OCI-LY7 (cell line): ENCODE measurements at regions not wholly inside any gene's neighbourhood (a gene's known extent, or its start where the extent isn't known, plus 50 kb on each side); places are given as distances from the start of the nearest gene placed in this dataset.

Source experiments
- CTCF ChIP-seq: fragments of 200-600 bp; sonication (generic); conservative IDR thresholded peaks from 2 replicates; pipeline ENCODE4 v1.5.1; 2014; ENCODE audit warnings: mild to moderate bottlenecking, antibody characterized with exemption, low read length, moderate library complexity, mixed read lengths
- EZH2phosphoT487 ChIP-seq: fragments of 200-600 bp; sonication (generic); IDR thresholded peaks from 2 replicates; pipeline ENCODE4 v1.6.1; 2018; ENCODE audit warnings: low read depth, borderline replicate concordance, mild to moderate bottlenecking, mixed run types, antibody characterized with exemption, low read length, moderate library complexity, mixed read lengths

GRCh38 chr20:19070026-19070425 lies 142.4 kb upstream of the SLC24A3 start:
- TF ChIP-seq CTCF (no peak), EZH2phosphoT487 (no peak)
